ENCODE measurements at regions not wholly inside any gene's neighbourhood (a gene's known extent, or its start where the extent isn't known, plus 50 kb on each side); places are given as distances from the start of the nearest gene placed in this dataset.

DNA sequence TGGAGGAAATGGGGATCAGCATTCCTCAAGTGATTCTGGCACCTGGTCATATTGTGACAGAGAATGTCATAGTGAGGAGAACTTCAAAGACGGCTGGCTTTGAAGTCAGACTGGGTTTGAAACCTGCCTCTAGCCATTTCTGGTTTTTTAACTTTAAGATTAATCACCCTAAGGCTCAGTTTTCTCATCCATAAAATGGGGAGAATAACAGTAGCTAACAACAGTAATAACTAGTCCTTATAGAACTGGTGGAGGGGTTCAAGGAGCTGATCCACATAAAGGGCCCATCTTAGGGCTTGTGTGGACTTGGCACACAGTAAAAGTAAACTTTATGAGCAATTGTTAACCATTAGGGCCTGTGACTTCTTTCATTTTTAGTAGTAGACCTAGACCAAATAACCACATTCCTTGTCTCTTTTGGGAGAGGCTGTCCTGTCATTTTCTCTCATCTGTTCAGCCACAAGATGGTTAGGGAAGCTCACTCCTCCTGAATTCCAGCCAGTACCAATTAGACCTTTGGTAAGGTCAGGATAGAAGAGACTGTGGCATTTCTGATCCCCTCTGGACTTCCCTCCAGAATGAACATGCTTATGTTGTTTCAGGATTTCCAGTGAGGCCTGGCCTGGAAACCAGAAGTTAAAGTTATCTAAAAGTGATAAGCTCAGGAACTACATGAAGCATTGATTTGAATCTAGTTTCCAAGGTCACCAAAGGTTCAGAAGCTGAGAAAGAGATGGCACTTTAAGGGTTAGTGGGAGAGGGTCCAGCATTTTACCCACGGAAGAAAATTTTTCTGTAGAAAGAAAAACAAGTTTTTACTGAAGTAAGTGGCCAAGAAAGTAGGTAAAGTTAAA, 159.3 kb upstream of the DPH6 start:
- no peak for DNase-seq (ENCODE audit: low spot score in 2 of 2)

DNA sequence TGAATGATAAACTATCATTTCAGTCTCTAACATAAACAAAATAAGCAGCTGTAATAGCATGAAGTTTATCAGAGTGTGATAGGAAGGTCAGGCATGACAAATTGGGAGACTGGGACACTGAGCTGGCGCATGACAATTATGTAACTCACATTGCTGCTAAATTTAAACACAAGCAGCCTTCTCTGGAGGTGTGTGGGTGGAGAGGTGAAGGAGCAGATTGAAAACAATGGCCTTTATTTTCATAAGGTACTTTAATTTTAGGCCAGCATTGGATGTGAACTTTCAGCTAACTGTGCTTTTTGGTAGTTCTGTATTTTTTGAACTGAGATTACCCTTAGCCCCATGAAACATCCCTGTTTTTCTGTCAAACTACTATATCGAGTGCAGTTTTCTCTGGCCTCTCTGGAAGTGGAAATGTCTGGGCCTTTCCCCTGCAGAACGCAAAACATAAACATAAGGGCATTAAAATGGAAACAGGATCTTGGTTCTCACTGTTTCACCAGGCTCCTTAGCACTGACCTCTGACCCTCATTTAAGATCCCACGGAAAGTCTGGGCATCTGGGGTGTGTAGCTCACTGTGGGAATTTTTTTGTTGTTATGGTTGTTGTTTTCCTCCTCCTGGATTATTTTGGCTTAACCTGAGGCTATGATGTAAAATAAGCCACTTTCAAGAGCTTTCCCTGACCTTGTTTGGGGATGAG, 160.1 kb upstream of the DPH6 start:
- WGBS, 2 donors: 71 to 73% methylated on average over 4 of the region's 4 CpGs
- intact Hi-C loops (cut with DNase I; ENCODE audit: low total_unique reads): no loop called here
- no peak overlapping the region for H3K4me3 ChIP-seq (ENCODE audit: low read depth, poor library complexity, severe bottlenecking)
- no peak for DNase-seq (ENCODE audit: low spot score in 2 of 2)
- no peak for TF ChIP-seq POLR2A (IDR thresholded peaks at IDR 0.05)
- TF ChIP-seq, protein P1, sequence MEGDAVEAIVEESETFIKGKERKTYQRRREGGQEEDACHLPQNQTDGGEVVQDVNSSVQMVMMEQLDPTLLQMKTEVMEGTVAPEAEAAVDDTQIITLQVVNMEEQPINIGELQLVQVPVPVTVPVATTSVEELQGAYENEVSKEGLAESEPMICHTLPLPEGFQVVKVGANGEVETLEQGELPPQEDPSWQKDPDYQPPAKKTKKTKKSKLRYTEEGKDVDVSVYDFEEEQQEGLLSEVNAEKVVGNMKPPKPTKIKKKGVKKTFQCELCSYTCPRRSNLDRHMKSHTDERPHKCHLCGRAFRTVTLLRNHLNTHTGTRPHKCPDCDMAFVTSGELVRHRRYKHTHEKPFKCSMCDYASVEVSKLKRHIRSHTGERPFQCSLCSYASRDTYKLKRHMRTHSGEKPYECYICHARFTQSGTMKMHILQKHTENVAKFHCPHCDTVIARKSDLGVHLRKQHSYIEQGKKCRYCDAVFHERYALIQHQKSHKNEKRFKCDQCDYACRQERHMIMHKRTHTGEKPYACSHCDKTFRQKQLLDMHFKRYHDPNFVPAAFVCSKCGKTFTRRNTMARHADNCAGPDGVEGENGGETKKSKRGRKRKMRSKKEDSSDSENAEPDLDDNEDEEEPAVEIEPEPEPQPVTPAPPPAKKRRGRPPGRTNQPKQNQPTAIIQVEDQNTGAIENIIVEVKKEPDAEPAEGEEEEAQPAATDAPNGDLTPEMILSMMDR (IDR thresholded peaks at IDR 0.05): no peak

More for the DNA sequence above, 159.3 kb upstream of the DPH6 start:
- no peak overlapping the region for H3K4me3 ChIP-seq (ENCODE audit: low read depth, poor library complexity, severe bottlenecking)
- TF ChIP-seq, protein P1 (IDR thresholded peaks at IDR 0.05): no peak
- no peak for TF ChIP-seq POLR2A (IDR thresholded peaks at IDR 0.05)
- WGBS, 2 donors: 64 to 67% methylated on average over 2 of the region's 2 CpGs
- intact Hi-C loops (cut with DNase I; ENCODE audit: low total_unique reads): no loop called here

DNA sequence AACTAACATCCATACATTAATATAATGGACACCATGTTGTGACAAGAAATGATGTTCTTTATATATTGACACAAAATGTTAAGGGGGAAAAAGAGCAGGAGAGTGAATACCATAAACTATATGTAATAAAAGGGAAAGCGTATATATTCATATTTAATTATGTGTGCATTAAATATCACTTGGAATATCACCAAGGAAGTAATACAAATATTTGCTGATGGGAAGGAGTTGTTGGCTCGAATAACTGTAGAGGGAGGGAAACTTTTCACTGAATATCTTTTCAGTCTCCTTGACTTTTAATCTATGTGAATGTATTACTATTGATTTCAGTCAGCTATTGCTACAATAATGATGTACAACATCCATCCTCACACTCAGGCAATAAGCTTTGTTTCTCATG, 167.0 kb upstream of the DPH6 start:
- intact Hi-C loops (cut with DNase I; ENCODE audit: low total_unique reads): no loop called here
- H3K4me3 ChIP-seq (ENCODE audit: low read depth, poor library complexity, severe bottlenecking): no peak overlapping the region
- TF ChIP-seq, protein P1 (IDR thresholded peaks at IDR 0.05): no peak
- TF ChIP-seq POLR2A (IDR thresholded peaks at IDR 0.05): no peak
- no peak for DNase-seq (ENCODE audit: low spot score in 2 of 2)
- WGBS, 2 donors: 61 to 70% methylated on average over 2 of the region's 2 CpGs

DNA sequence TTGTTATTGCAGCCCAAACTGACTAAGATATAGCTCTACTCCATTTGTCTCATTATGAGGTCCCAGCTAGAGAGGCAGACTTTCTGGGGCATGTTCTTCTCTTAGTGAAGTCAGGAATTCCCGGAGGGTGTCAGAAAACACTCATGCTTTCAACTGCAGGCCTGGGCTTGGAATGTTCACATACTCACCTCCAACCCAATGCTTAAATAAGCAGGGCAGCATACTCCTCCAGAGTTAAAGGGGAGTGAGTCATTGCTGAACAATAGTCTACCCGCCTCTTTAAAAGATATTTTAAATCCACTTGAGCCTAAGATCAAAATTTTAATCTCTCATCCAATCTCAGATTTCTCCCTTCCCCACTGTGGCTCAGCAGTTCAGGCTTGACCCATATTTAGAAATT, 167.8 kb upstream of the DPH6 start:
- 45 to 64% methylated on average over 2 of the region's 2 CpGs for WGBS, 2 donors
- DNase-seq (ENCODE audit: low spot score in 2 of 2): no peak

DNA sequence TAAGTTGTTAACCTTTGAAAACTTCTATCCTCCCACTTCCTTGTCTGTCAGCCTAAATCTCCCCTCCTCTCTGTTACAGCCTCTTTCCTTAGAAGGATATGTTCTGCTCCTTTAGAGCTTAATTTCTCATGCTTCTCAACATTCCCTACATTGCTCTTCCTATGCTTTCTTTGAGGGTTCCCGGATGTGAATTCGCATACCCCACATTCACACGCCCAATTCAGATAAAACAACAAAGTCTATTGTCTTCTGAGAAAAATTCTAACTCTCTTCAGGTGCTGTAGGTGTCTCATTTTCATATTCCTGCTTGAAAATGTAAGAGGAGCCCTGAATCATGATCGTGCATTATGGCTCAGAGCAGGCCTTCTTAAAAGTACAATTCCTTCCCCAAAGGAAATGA, 171.8 kb upstream of the DPH6 start:
- H3K4me3 ChIP-seq (ENCODE audit: low read depth, poor library complexity, severe bottlenecking): no peak overlapping the region
- WGBS, 2 donors: 81 to 82% methylated on average over 4 of the region's 4 CpGs
- intact Hi-C loops (cut with DNase I; ENCODE audit: low total_unique reads): no loop called here
- no peak for DNase-seq (ENCODE audit: low spot score in 2 of 2)
- TF ChIP-seq POLR2A (IDR thresholded peaks at IDR 0.05): no peak
- TF ChIP-seq, protein P1 (IDR thresholded peaks at IDR 0.05): no peak

More for the DNA sequence above, 167.8 kb upstream of the DPH6 start:
- no peak overlapping the region for H3K4me3 ChIP-seq (ENCODE audit: low read depth, poor library complexity, severe bottlenecking)
- intact Hi-C loops (cut with DNase I; ENCODE audit: low total_unique reads): no loop called here
- TF ChIP-seq, protein P1 (IDR thresholded peaks at IDR 0.05): no peak
- no peak for TF ChIP-seq POLR2A (IDR thresholded peaks at IDR 0.05)

All from lower leg skin (tissue), 4 donors.